Glomerular visceral epithelial cell (primary cell): ENCODE measurements at regions not wholly inside any gene's neighbourhood (a gene's known extent, or its start where the extent isn't known, plus 50 kb on each side); places are given as distances from the start of the nearest gene placed in this dataset.
A peak's percentile ranks its signal among the peaks of the same experiment; 100 is the strongest.

Experiments used
- DNase-seq: peaks from one replicate; pipeline ENCODE4 v3.0.0-alpha.2; 2016; ENCODE audit errors: extremely low spot score

DNA sequence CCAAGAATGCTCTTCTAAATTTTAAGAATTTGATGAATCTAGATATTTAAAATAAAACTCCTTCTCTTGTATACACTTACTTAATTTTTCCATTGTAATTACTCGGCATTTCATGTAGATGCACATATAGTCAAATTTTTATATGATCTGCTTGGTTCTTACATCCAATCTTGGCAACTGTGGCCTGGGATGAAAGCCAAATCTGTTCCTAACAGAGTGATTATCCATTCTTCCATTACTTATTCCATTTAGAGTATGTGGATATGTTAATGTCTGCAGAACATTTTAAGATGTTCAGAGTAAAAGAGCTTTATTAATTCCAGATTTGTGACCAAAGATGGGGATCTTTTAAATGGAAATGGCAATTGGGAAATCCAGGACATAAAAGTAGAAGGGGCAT is 144.1 kb upstream of the PDE7B start:
- no peak for DNase-seq

- no peak for DNase-seq
Measured at GRCh38 chr6:135710042-135710441, 141.5 kb upstream of the PDE7B start.

DNA sequence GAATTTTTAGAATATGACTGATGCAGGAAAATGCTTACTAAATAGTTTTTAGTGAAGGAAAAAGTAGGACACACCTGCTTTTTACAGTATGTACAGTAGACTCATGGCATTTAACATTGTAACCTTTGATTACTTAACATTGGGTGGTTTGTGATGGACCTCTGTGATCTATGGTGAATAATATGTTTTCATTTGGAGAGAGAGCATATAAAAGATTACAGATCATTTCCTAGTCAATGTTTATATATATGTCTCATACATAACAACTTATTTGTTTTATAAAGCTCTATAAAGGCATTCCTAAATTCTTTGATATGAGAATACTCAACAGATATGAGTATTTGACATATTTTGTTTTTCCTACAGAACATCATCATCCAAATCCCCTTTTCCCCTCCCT is 129.3 kb upstream of the PDE7B start:
- peak; percentile 10 for DNase-seq

DNA sequence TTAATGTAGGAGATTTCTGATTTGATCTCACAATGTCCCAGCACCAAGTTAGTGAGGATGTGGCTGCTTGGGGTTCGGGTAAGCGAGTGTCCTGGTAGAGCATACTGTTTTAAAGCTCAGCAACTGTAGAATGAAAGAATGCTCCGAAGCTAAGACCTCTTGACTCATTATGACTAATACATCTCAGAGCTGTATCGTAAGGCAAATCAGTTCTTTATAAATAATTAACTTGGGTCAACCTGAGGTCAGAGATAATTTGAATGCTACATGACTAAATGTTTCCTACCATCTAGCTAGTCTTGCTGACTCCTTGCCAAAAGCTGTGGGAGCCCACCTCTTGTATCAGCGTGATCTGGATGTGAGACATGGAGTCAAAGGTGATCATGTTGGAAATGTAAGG is 128.8 kb upstream of the PDE7B start:
- DNase-seq = peak; percentile 95

GRCh38 chr6:135728589-135728988 is 122.9 kb upstream of the PDE7B start:
- DNase-seq = no peak

GRCh38 chr6:135731116-135731515 is 120.4 kb upstream of the PDE7B start:
- DNase-seq = no peak

- DNase-seq = peak; percentile 25
Measured at GRCh38 chr6:135736351-135736750, 115.2 kb upstream of the PDE7B start.

DNA sequence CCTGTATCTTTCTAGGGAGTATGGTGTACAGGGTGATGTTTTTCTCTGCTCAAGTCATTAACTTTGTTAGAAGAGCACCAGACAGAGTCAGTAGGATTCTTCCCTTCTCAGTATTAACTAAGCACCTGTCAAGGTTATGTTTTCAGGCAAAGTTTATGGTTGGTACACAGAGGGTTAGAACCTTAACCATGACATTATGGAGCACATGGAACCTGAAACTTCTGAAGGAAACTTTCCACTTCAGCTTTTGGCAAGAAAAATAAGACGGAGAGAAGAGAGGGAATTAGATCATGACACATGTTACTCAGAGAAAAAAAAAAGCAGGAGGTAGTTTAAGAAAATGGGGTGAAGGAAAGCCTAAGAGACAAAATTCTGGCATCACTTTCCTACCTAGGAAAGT is 112.9 kb upstream of the PDE7B start:
- no peak for DNase-seq

- DNase-seq = no peak
Measured at GRCh38 chr6:135739288-135739687, 112.2 kb upstream of the PDE7B start.

DNA sequence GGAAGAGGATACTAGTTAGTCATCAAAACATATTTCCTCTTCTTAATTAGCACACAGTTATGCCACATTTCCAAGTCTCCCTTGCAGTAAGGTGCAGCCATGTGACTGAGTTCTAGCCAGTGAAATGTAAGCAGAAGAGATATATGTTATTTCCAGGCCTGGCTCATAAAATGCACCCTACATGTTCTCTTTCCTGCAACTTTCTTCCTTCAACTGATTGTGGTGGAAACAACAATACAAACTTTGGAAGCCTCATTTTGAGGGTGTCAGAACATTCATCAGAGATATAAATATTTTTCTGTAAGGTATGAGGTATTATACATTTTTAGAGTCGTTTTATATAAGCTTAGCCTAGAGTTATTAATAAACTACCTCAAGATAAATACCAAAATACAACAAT is 110.9 kb upstream of the PDE7B start:
- DNase-seq = no peak

GRCh38 chr6:135743476-135743875 is 108.0 kb upstream of the PDE7B start:
- DNase-seq = no peak

- DNase-seq = no peak
Measured at GRCh38 chr6:135748189-135748588, 103.3 kb upstream of the PDE7B start.

DNA sequence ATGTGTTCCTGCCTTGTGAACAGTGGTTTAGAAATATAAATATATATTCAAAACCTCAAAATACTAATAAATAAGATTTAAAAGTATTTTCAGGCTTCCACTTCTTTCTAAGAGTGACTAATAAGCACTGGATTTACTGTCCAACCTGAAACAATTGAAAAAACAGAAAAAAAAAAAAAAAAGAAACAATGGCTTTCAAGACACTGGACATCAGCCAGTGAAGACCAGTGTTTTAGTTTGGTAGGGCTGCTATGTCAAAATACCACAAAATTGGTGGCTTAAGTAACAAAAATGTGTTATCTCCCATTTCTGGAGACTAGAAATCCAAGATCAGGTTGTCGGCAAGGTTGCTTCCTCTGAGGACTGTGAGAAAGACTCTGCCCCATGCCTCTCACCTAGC is 101.4 kb upstream of the PDE7B start:
- no peak for DNase-seq

DNA sequence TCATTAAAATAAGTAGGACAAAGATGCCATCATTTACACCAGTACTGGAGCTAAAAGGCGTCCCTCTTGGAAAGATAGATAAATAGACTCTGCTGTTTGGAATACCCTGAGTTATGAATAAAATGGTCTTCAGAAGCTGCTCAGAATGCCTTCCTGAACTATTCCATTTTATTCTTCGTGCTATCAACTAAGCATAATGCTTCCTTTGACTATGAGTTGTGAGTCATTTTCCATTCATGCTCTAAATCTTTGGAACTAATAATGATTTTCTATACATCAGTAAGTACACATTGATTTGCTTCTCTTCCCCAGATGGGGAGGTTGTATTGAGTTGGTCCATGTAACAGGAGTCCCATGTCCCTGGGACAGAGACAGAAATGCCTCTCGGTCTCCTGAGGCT is 98.3 kb upstream of the PDE7B start:
- no peak for DNase-seq

DNA sequence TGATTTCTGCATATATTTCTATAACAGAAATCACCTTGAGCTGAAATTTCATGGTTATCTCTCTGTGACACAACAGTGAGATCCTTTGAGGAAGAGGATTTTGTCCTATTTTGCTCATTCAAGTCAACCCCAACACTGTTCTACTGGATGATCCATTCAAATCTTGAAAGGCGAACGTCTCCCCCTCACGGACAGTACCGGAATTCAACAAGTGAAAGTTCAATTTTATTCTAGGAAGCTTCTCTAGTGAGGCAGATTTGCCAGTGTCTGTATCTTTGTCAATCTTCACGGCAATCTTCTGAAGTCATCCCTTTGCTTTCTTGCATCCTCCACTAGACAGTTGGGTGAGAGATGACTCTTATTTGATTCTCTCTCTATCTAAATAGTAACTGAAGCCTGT is 91.7 kb upstream of the PDE7B start:
- no peak for DNase-seq

DNA sequence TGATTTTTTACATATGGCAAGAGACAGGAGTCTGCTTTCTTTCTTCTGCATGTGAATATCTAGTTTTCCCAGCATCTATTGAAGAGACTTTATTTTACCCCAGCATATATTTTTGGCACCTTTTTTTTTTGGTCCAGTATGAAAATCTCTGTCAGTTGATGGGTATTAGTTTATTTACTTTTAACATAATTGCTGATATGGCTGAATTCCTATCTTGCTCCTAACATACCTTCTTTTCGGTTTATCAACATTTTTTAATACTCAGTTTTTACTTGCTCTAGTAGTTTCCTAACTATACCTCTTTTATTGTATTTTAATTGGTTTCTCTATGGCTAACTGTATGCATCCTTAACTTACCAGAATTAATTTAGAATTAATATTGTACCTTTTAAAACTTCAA is 77.5 kb upstream of the PDE7B start:
- DNase-seq = no peak

GRCh38 chr6:135779213-135779612 is 72.3 kb upstream of the PDE7B start:
- no peak for DNase-seq

- no peak for DNase-seq
Measured at GRCh38 chr6:135780326-135780725, 71.2 kb upstream of the PDE7B start.

DNA sequence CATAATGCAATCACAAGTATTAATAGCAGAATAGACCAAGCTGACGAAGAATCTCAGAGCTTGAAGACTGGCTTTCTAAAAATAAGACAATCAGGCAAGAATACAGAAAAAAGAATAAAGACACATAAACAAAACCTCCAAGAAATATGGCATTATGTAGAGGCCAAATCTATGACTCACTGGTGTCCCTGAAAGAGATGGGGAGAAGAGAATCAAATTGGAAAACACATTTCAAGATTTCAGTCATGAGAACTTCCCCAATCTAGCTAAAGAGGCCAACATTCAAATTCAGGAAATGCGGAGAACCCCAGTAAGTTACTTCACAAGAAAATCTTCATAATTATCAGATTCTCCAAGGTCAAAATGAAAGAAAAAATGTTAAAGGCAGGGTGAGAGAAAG is 69.0 kb upstream of the PDE7B start:
- no peak for DNase-seq

DNA sequence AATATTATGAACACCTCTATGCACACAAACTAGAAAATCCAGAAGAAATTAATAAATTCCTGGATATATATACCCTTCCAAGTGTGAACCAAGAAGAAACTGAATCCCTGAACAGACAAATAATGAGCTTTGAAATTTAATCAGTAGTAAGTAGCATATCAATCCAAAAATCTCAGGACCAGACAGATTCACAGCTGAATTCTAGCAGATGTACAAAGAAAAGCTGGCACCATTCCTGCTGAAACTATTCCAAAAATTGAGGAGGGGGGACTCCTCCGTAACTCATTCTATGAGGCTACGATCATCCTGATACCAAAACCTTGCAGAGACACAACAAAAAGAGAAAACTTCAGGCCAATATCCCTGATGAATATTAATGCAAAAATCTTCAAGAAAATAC is 67.0 kb upstream of the PDE7B start:
- no peak for DNase-seq

DNA sequence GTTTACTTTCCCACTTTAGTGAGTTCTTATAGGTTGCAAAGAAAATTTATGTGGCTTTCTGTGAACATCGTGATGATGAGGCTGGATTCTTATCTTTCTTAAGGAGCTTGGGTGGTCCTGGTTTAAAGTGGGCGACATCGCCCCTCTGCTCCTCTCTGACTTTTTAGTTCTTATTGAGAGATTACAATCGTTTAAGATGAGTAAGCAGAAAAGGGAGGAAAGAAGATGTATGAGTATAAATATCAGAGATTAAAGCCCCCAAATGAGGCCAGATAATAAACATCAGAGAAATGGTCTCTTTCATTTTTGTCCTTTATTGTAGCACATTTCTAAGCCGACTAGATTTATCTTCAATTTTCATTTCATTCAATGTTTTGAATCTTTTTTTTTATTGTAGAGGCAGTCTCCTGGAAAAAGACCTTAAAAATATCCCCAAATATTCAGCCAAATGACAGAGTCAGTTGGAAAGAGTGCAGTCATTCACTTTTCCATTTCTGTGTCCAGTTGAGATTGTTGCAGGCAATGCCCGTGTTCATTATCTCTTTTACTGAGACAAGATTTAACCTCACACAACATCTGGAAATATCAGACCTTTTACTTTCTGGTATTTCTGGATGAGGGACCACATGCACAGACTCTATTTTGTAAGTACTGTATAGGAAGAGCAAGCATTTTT is 62.0 kb upstream of the PDE7B start:
- DNase-seq = no peak

DNA sequence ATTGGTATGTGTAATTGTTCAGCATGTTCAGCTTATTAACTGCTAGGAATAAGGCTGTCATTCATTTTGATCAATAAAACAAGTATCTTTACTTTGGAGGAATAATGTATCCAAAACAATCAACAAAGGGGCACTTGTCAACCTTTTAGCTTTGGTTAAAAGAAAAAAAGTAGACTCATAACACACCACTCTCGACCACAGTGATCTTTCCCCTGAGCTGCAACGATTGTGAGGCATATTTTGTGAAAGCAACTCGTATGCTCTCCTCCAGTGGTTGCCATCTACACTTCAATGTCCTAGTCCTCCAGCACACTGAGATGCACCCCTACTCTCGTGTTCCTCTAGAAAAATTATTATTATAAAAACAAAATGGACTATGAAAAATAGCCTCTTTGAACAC is 60.1 kb upstream of the PDE7B start:
- DNase-seq = no peak

DNA sequence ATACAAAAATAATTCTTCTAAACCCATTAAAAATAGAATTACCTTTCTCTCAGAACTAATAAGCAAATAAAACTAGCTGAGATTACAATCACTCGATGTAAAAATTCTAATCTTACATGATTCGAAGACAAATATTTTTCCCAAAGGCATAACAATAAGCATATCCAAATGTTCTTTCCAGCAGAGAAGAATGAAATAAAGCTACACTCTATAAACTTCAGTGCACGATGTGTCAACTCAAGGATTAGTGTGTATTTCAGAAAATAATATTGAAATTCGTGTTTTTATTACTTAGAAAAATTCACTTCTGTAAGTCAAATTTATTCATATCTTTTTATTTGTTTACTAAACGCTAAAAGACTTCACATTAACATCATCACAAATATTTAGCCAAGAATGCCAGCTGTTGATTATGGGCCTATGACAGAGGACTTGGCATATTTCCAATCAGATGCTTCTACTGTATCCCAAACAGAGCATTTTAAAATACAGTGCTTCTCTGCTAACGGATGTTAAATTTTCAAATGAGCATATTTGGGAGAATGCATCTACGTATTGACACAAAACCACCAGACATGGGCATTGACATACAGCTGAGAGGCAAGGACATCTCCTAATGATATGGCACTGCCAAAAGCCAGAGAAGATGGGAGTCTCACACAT is 54.7 kb upstream of the PDE7B start:
- no peak for DNase-seq

DNA sequence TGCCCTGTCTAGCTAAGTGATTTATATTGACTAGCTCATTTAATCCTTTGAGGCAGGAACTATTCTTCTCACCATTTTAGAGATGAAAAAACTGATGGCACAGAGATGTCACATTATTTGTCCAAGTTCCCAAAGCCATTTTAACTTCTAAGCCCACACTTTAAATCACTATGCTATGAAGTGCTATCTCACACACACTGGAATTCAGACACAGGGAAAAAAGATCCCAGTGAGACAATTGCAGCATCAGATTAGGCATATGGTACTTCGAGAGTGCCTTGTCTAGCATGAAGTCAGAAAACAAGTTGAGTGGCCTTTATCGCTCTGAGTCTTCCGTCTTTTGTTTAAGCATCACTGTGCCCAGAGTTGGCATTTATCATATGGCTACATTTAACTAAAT is 54.1 kb upstream of the PDE7B start:
- DNase-seq = no peak
